GM23248 (cell line): ENCODE measurements at regions not wholly inside any gene's neighbourhood (a gene's known extent, or its start where the extent isn't known, plus 50 kb on each side); places are given as distances from the start of the nearest gene placed in this dataset.

Experiments used
- EZH2 ChIP-seq: fragments of 200-600 bp; sonication (generic); IDR thresholded peaks from 2 replicates; pipeline ENCODE4 v1.6.1; 2018; ENCODE audit warnings: antibody characterized with exemption, mild to moderate bottlenecking; ENCODE audit not compliant: insufficient read depth, poor library complexity, severe bottlenecking
- EZH2phosphoT487 ChIP-seq: fragments of 200-600 bp; sonication (generic); IDR thresholded peaks from 2 replicates; pipeline ENCODE4 v1.6.1; 2018; ENCODE audit warnings: antibody characterized with exemption, moderate library complexity, mild to moderate bottlenecking, low read depth; ENCODE audit not compliant: insufficient read depth

GRCh38 chr17:63181856-63182255, 215.8 kb downstream of the TANC2 start:
- TF ChIP-seq EZH2phosphoT487 (no peak), EZH2 (no peak)
